ENCODE measurements at regions not wholly inside any gene's neighbourhood (a gene's known extent, or its start where the extent isn't known, plus 50 kb on each side); places are given as distances from the start of the nearest gene placed in this dataset.
"Not testable (repeated sequence)": the region's sequence is repeated elsewhere in the genome, so short reads cannot be mapped to it uniquely, and the experiment has no call there.

GRCh38 chr17:33688771-33689170 is 395.7 kb upstream of the ASIC2 start:
- Histone ChIP-seq H3K27ac (ENCODE audit: low read depth, low read length) (no peak overlapping the region), H3K27me3 (ENCODE audit: insufficient read depth, low read length) (no peaks in the 10 kb centered on the region), H3K4me1 (ENCODE audit: insufficient read depth, low read length) (no peaks in the 10 kb centered on the region), H3K4me3 (ENCODE audit: low read length) (no peak overlapping the region), H3K9ac (ENCODE audit: low read depth, low read length) (no peak overlapping the region), H3K36me3 (ENCODE audit: insufficient read depth, low read length) (no peaks in the 10 kb centered on the region), H3K9me3 (ENCODE audit: insufficient read depth, low read depth, low read length) (0 out of 2 replicates have a peak, but pooled peaks cover 2% of the 10 kb centered on the region)
- WGBS: 93% methylated on average over 4 of the region's 4 CpGs

- Histone ChIP-seq H3K4me1 (ENCODE audit: insufficient read depth, low read length) (no peaks in the 10 kb centered on the region), H3K36me3 (ENCODE audit: insufficient read depth, low read length) (no peaks in the 10 kb centered on the region), H3K9ac (ENCODE audit: low read depth, low read length) (no peak overlapping the region), H3K27me3 (ENCODE audit: insufficient read depth, low read length) (no peaks in the 10 kb centered on the region), H3K9me3 (ENCODE audit: insufficient read depth, low read depth, low read length) (0 out of 2 replicates have a peak, but pooled peaks cover 2% of the 10 kb centered on the region), H3K4me3 (ENCODE audit: low read length) (no peak overlapping the region), H3K27ac (ENCODE audit: low read depth, low read length) (no peak overlapping the region)
- 90% methylated on average over 2 of the region's 2 CpGs for WGBS
Observed at GRCh38 chr17:33689725-33690124, 396.6 kb upstream of the ASIC2 start.

- H3K27ac ChIP-seq (ENCODE audit: low read depth, low read length): no peak overlapping the region
- no peaks in the 10 kb centered on the region; the same call in 1 of the 2 replicates for H3K27me3 ChIP-seq (ENCODE audit: insufficient read depth, low read length)
- H3K9ac ChIP-seq (ENCODE audit: low read depth, low read length): no peak overlapping the region
- H3K4me3 ChIP-seq (ENCODE audit: low read length): no peak overlapping the region
- H3K36me3 ChIP-seq (ENCODE audit: insufficient read depth, low read length): no peaks in the 10 kb centered on the region
- no peaks in the 10 kb centered on the region for H3K9me3 ChIP-seq (ENCODE audit: insufficient read depth, low read depth, low read length)
- H3K4me1 ChIP-seq (ENCODE audit: insufficient read depth, low read length): no peaks in the 10 kb centered on the region
Observed at GRCh38 chr17:33695431-33695830, 402.3 kb upstream of the ASIC2 start.

GRCh38 chr17:33696102-33696501 is 403.0 kb upstream of the ASIC2 start:
- H3K9ac ChIP-seq (ENCODE audit: low read depth, low read length): no peak overlapping the region
- 94% methylated on average over 6 of the region's 6 CpGs for WGBS
- no peak overlapping the region for H3K27ac ChIP-seq (ENCODE audit: low read depth, low read length)
- H3K4me1 ChIP-seq (ENCODE audit: insufficient read depth, low read length): no peaks in the 10 kb centered on the region
- H3K9me3 ChIP-seq (ENCODE audit: insufficient read depth, low read depth, low read length): no peaks in the 10 kb centered on the region
- H3K27me3 ChIP-seq (ENCODE audit: insufficient read depth, low read length): no peaks in the 10 kb centered on the region; the same call in 1 of the 2 replicates
- H3K4me3 ChIP-seq (ENCODE audit: low read length): no peak overlapping the region
- no peaks in the 10 kb centered on the region for H3K36me3 ChIP-seq (ENCODE audit: insufficient read depth, low read length)

GRCh38 chr17:33697557-33697956 is 404.5 kb upstream of the ASIC2 start:
- Histone ChIP-seq H3K27me3 (ENCODE audit: insufficient read depth, low read length) (no peaks in the 10 kb centered on the region; the same call in 1 of the 2 replicates), H3K4me1 (ENCODE audit: insufficient read depth, low read length) (no peaks in the 10 kb centered on the region)
- 90% methylated on average over 1 of the region's 1 CpG for WGBS

GRCh38 chr17:33701910-33702309 is 408.8 kb upstream of the ASIC2 start:
- H3K27ac ChIP-seq (ENCODE audit: low read depth, low read length): no peak overlapping the region
- H3K36me3 ChIP-seq (ENCODE audit: insufficient read depth, low read length): no peaks in the 10 kb centered on the region
- WGBS: 92% methylated on average over 6 of the region's 6 CpGs

More at GRCh38 chr17:33697557-33697956, 404.5 kb upstream of the ASIC2 start:
- no peak overlapping the region for H3K4me3 ChIP-seq (ENCODE audit: low read length)
- H3K9me3 ChIP-seq (ENCODE audit: insufficient read depth, low read depth, low read length): no peaks in the 10 kb centered on the region
- H3K27ac ChIP-seq (ENCODE audit: low read depth, low read length): no peak overlapping the region
- no peak overlapping the region for H3K9ac ChIP-seq (ENCODE audit: low read depth, low read length)
- no peaks in the 10 kb centered on the region for H3K36me3 ChIP-seq (ENCODE audit: insufficient read depth, low read length)

GRCh38 chr17:33704856-33705255 is 411.8 kb upstream of the ASIC2 start:
- 89% methylated on average over 1 of the region's 2 CpGs for WGBS
- Histone ChIP-seq H3K4me3 (ENCODE audit: low read length) (no peak overlapping the region), H3K9ac (ENCODE audit: low read depth, low read length) (no peak overlapping the region), H3K9me3 (ENCODE audit: insufficient read depth, low read depth, low read length) (0 out of 2 replicates have a peak, but pooled peaks cover 5% of the 10 kb centered on the region), H3K36me3 (ENCODE audit: insufficient read depth, low read length) (no peaks in the 10 kb centered on the region), H3K27me3 (ENCODE audit: insufficient read depth, low read length) (no peaks in the 10 kb centered on the region; the same call in 1 of the 2 replicates), H3K27ac (ENCODE audit: low read depth, low read length) (no peak overlapping the region), H3K4me1 (ENCODE audit: insufficient read depth, low read length) (no peaks in the 10 kb centered on the region)

More at GRCh38 chr17:33701910-33702309, 408.8 kb upstream of the ASIC2 start:
- Histone ChIP-seq H3K9me3 (ENCODE audit: insufficient read depth, low read depth, low read length) (0 out of 2 replicates have a peak, but pooled peaks cover 5% of the 10 kb centered on the region), H3K4me1 (ENCODE audit: insufficient read depth, low read length) (no peaks in the 10 kb centered on the region), H3K9ac (ENCODE audit: low read depth, low read length) (no peak overlapping the region), H3K27me3 (ENCODE audit: insufficient read depth, low read length) (no peaks in the 10 kb centered on the region; the same call in 1 of the 2 replicates), H3K4me3 (ENCODE audit: low read length) (no peak overlapping the region)

GRCh38 chr17:33709881-33710280 is 416.8 kb upstream of the ASIC2 start:
- H3K27me3 ChIP-seq (ENCODE audit: insufficient read depth, low read length): no peaks in the 10 kb centered on the region
- WGBS: 91% methylated on average over 2 of the region's 2 CpGs
- no peaks in the 10 kb centered on the region for H3K4me1 ChIP-seq (ENCODE audit: insufficient read depth, low read length)
- no peaks in the 10 kb centered on the region for H3K36me3 ChIP-seq (ENCODE audit: insufficient read depth, low read length)
- no peak overlapping the region for H3K9ac ChIP-seq (ENCODE audit: low read depth, low read length)
- 0 out of 2 replicates have a peak, but pooled peaks cover 5% of the 10 kb centered on the region for H3K9me3 ChIP-seq (ENCODE audit: insufficient read depth, low read depth, low read length)
- no peak overlapping the region for H3K4me3 ChIP-seq (ENCODE audit: low read length)
- H3K27ac ChIP-seq (ENCODE audit: low read depth, low read length): no peak overlapping the region

GRCh38 chr17:33712120-33712519 is 419.0 kb upstream of the ASIC2 start:
- no peak overlapping the region for H3K4me3 ChIP-seq (ENCODE audit: low read length)
- no peaks in the 10 kb centered on the region for H3K9me3 ChIP-seq (ENCODE audit: insufficient read depth, low read depth, low read length)
- H3K36me3 ChIP-seq (ENCODE audit: insufficient read depth, low read length): no peaks in the 10 kb centered on the region
- no peak overlapping the region for H3K27ac ChIP-seq (ENCODE audit: low read depth, low read length)
- 88% methylated on average over 2 of the region's 2 CpGs for WGBS
- H3K9ac ChIP-seq (ENCODE audit: low read depth, low read length): no peak overlapping the region
- H3K4me1 ChIP-seq (ENCODE audit: insufficient read depth, low read length): no peaks in the 10 kb centered on the region
- H3K27me3 ChIP-seq (ENCODE audit: insufficient read depth, low read length): no peaks in the 10 kb centered on the region

- Histone ChIP-seq H3K4me1 (ENCODE audit: insufficient read depth, low read length) (no peaks in the 10 kb centered on the region), H3K9me3 (ENCODE audit: insufficient read depth, low read depth, low read length) (no peaks in the 10 kb centered on the region), H3K27ac (ENCODE audit: low read depth, low read length) (no peak overlapping the region), H3K27me3 (ENCODE audit: insufficient read depth, low read length) (no peaks in the 10 kb centered on the region), H3K36me3 (ENCODE audit: insufficient read depth, low read length) (no peaks in the 10 kb centered on the region), H3K9ac (ENCODE audit: low read depth, low read length) (no peak overlapping the region), H3K4me3 (ENCODE audit: low read length) (no peak overlapping the region)
- 92% methylated on average over 1 of the region's 2 CpGs for WGBS
Observed at GRCh38 chr17:33716957-33717356, 423.9 kb upstream of the ASIC2 start.

GRCh38 chr17:33723736-33724135 is 430.6 kb upstream of the ASIC2 start:
- 77% methylated on average over 3 of the region's 3 CpGs for WGBS
- H3K9me3 ChIP-seq (ENCODE audit: insufficient read depth, low read depth, low read length); H3K36me3 ChIP-seq (ENCODE audit: insufficient read depth, low read length); H3K9ac ChIP-seq (ENCODE audit: low read depth, low read length); H3K4me1 ChIP-seq (ENCODE audit: insufficient read depth, low read length); H3K4me3 ChIP-seq (ENCODE audit: low read length); H3K27ac ChIP-seq (ENCODE audit: low read depth, low read length): not testable (repeated sequence)
- peaks cover 13% of the 10 kb centered on the region; the same call in 1 of the 2 replicates for H3K27me3 ChIP-seq (ENCODE audit: insufficient read depth, low read length)
